ENCODE measurements at regions not wholly inside any gene's neighbourhood (a gene's known extent, or its start where the extent isn't known, plus 50 kb on each side); places are given as distances from the start of the nearest gene placed in this dataset.

GRCh38 chr14:38502239-38502638 is 246.3 kb upstream of the CLEC14A start:
- H3K27me3 ChIP-seq (ENCODE audit: control insufficient read depth, insufficient read depth, low read length), result no peaks in the 10 kb centered on the region
- no peak overlapping the region for H3K9ac ChIP-seq (ENCODE audit: low read length)
- H3K4me3 ChIP-seq (ENCODE audit: low read length), result no peak overlapping the region
- no peak overlapping the region for H3K27ac ChIP-seq (ENCODE audit: low read length)
- H3K4me1 ChIP-seq (ENCODE audit: control insufficient read depth, low read depth, low read length), result no peaks in the 10 kb centered on the region
- H3K36me3 ChIP-seq (ENCODE audit: control insufficient read depth, low read depth, low read length), result no peaks in the 10 kb centered on the region
- no peaks in the 10 kb centered on the region for H3K9me3 ChIP-seq (ENCODE audit: control insufficient read depth, low read depth, low read length)

GRCh38 chr14:38500125-38500524 is 244.2 kb upstream of the CLEC14A start:
- Histone ChIP-seq H3K9ac (ENCODE audit: low read length) (no peak overlapping the region), H3K36me3 (ENCODE audit: control insufficient read depth, low read depth, low read length) (no peaks in the 10 kb centered on the region), H3K4me3 (ENCODE audit: low read length) (no peak overlapping the region), H3K9me3 (ENCODE audit: control insufficient read depth, low read depth, low read length) (no peaks in the 10 kb centered on the region), H3K4me1 (ENCODE audit: control insufficient read depth, low read depth, low read length) (no peaks in the 10 kb centered on the region), H3K27ac (ENCODE audit: low read length) (no peak overlapping the region), H3K27me3 (ENCODE audit: control insufficient read depth, insufficient read depth, low read length) (no peaks in the 10 kb centered on the region)

- no peaks in the 10 kb centered on the region for H3K27me3 ChIP-seq (ENCODE audit: control insufficient read depth, insufficient read depth, low read length)
- H3K4me3 ChIP-seq (ENCODE audit: low read length), result no peak overlapping the region
- no peaks in the 10 kb centered on the region for H3K9me3 ChIP-seq (ENCODE audit: control insufficient read depth, low read depth, low read length)
- no peak overlapping the region for H3K9ac ChIP-seq (ENCODE audit: low read length)
- no peak overlapping the region for H3K27ac ChIP-seq (ENCODE audit: low read length)
- H3K4me1 ChIP-seq (ENCODE audit: control insufficient read depth, low read depth, low read length), result no peaks in the 10 kb centered on the region
- no peaks in the 10 kb centered on the region for H3K36me3 ChIP-seq (ENCODE audit: control insufficient read depth, low read depth, low read length)
Observed at GRCh38 chr14:38496092-38496491, 240.2 kb upstream of the CLEC14A start.

GRCh38 chr14:38490273-38490672 is 234.4 kb upstream of the CLEC14A start:
- Histone ChIP-seq H3K27me3 (ENCODE audit: control insufficient read depth, insufficient read depth, low read length) (no peaks in the 10 kb centered on the region), H3K4me1 (ENCODE audit: control insufficient read depth, low read depth, low read length) (no peaks in the 10 kb centered on the region), H3K9me3 (ENCODE audit: control insufficient read depth, low read depth, low read length) (no peaks in the 10 kb centered on the region), H3K9ac (ENCODE audit: low read length) (no peak overlapping the region), H3K36me3 (ENCODE audit: control insufficient read depth, low read depth, low read length) (no peaks in the 10 kb centered on the region), H3K4me3 (ENCODE audit: low read length) (no peak overlapping the region), H3K27ac (ENCODE audit: low read length) (no peak overlapping the region)

- Histone ChIP-seq H3K27ac (ENCODE audit: low read length) (no peak overlapping the region), H3K9me3 (ENCODE audit: control insufficient read depth, low read depth, low read length) (no peaks in the 10 kb centered on the region), H3K4me1 (ENCODE audit: control insufficient read depth, low read depth, low read length) (no peaks in the 10 kb centered on the region), H3K9ac (ENCODE audit: low read length) (no peak overlapping the region), H3K4me3 (ENCODE audit: low read length) (no peak overlapping the region), H3K27me3 (ENCODE audit: control insufficient read depth, insufficient read depth, low read length) (no peaks in the 10 kb centered on the region), H3K36me3 (ENCODE audit: control insufficient read depth, low read depth, low read length) (no peaks in the 10 kb centered on the region)
Observed at GRCh38 chr14:38485026-38485425, 229.1 kb upstream of the CLEC14A start.

- no peak overlapping the region for H3K27ac ChIP-seq (ENCODE audit: low read length)
- no peak overlapping the region for H3K4me3 ChIP-seq (ENCODE audit: low read length)
- peaks cover 15% of the 10 kb centered on the region for H3K9me3 ChIP-seq (ENCODE audit: control insufficient read depth, low read depth, low read length)
- H3K36me3 ChIP-seq (ENCODE audit: control insufficient read depth, low read depth, low read length), result no peaks in the 10 kb centered on the region
- H3K4me1 ChIP-seq (ENCODE audit: control insufficient read depth, low read depth, low read length), result no peaks in the 10 kb centered on the region
- H3K27me3 ChIP-seq (ENCODE audit: control insufficient read depth, insufficient read depth, low read length), result no peaks in the 10 kb centered on the region
- no peak overlapping the region for H3K9ac ChIP-seq (ENCODE audit: low read length)
Observed at GRCh38 chr14:38481952-38482678, 226.2 kb upstream of the CLEC14A start.

GRCh38 chr14:38469156-38469555 is 213.3 kb upstream of the CLEC14A start:
- H3K27ac ChIP-seq (ENCODE audit: low read length), result no peak overlapping the region
- H3K36me3 ChIP-seq (ENCODE audit: control insufficient read depth, low read depth, low read length), result no peaks in the 10 kb centered on the region
- no peaks in the 10 kb centered on the region for H3K27me3 ChIP-seq (ENCODE audit: control insufficient read depth, insufficient read depth, low read length)
- no peak overlapping the region for H3K9ac ChIP-seq (ENCODE audit: low read length)
- H3K4me1 ChIP-seq (ENCODE audit: control insufficient read depth, low read depth, low read length), result no peaks in the 10 kb centered on the region
- H3K9me3 ChIP-seq (ENCODE audit: control insufficient read depth, low read depth, low read length), result no peaks in the 10 kb centered on the region
- no peak overlapping the region for H3K4me3 ChIP-seq (ENCODE audit: low read length)

GRCh38 chr14:38442208-38442607 is 186.3 kb upstream of the CLEC14A start:
- H3K4me1 ChIP-seq (ENCODE audit: control insufficient read depth, low read depth, low read length), result no peaks in the 10 kb centered on the region
- no peaks in the 10 kb centered on the region for H3K36me3 ChIP-seq (ENCODE audit: control insufficient read depth, low read depth, low read length)
- no peak overlapping the region for H3K27ac ChIP-seq (ENCODE audit: low read length)
- no peak overlapping the region for H3K4me3 ChIP-seq (ENCODE audit: low read length)
- peaks cover 6% of the 10 kb centered on the region for H3K9me3 ChIP-seq (ENCODE audit: control insufficient read depth, low read depth, low read length)
- H3K27me3 ChIP-seq (ENCODE audit: control insufficient read depth, insufficient read depth, low read length), result no peaks in the 10 kb centered on the region
- H3K9ac ChIP-seq (ENCODE audit: low read length), result no peak overlapping the region

- Histone ChIP-seq H3K27ac (ENCODE audit: low read length) (no peak overlapping the region), H3K27me3 (ENCODE audit: control insufficient read depth, insufficient read depth, low read length) (no peaks in the 10 kb centered on the region), H3K9ac (ENCODE audit: low read length) (no peak overlapping the region), H3K4me1 (ENCODE audit: control insufficient read depth, low read depth, low read length) (no peaks in the 10 kb centered on the region), H3K9me3 (ENCODE audit: control insufficient read depth, low read depth, low read length) (no peaks in the 10 kb centered on the region), H3K4me3 (ENCODE audit: low read length) (no peak overlapping the region), H3K36me3 (ENCODE audit: control insufficient read depth, low read depth, low read length) (no peaks in the 10 kb centered on the region)
Observed at GRCh38 chr14:38432186-38432585, 176.3 kb upstream of the CLEC14A start.

- H3K27ac ChIP-seq (ENCODE audit: low read length), result no peak overlapping the region
- no peak overlapping the region for H3K4me3 ChIP-seq (ENCODE audit: low read length)
- no peaks in the 10 kb centered on the region for H3K9me3 ChIP-seq (ENCODE audit: control insufficient read depth, low read depth, low read length)
- H3K27me3 ChIP-seq (ENCODE audit: control insufficient read depth, insufficient read depth, low read length), result no peaks in the 10 kb centered on the region
- H3K4me1 ChIP-seq (ENCODE audit: control insufficient read depth, low read depth, low read length), result no peaks in the 10 kb centered on the region
- no peaks in the 10 kb centered on the region for H3K36me3 ChIP-seq (ENCODE audit: control insufficient read depth, low read depth, low read length)
- H3K9ac ChIP-seq (ENCODE audit: low read length), result no peak overlapping the region
Observed at GRCh38 chr14:38431156-38431555, 175.3 kb upstream of the CLEC14A start.

- H3K9ac ChIP-seq (ENCODE audit: low read length), result no peak overlapping the region
- no peaks in the 10 kb centered on the region for H3K27me3 ChIP-seq (ENCODE audit: control insufficient read depth, insufficient read depth, low read length)
- no peak overlapping the region for H3K27ac ChIP-seq (ENCODE audit: low read length)
- H3K4me3 ChIP-seq (ENCODE audit: low read length), result no peak overlapping the region
- no peaks in the 10 kb centered on the region for H3K9me3 ChIP-seq (ENCODE audit: control insufficient read depth, low read depth, low read length)
- H3K36me3 ChIP-seq (ENCODE audit: control insufficient read depth, low read depth, low read length), result no peaks in the 10 kb centered on the region
- no peaks in the 10 kb centered on the region for H3K4me1 ChIP-seq (ENCODE audit: control insufficient read depth, low read depth, low read length)
Observed at GRCh38 chr14:38430522-38430921, 174.6 kb upstream of the CLEC14A start.

- no peaks in the 10 kb centered on the region for H3K36me3 ChIP-seq (ENCODE audit: control insufficient read depth, low read depth, low read length)
- H3K9ac ChIP-seq (ENCODE audit: low read length), result no peak overlapping the region
- H3K4me1 ChIP-seq (ENCODE audit: control insufficient read depth, low read depth, low read length), result no peaks in the 10 kb centered on the region
- H3K4me3 ChIP-seq (ENCODE audit: low read length), result no peak overlapping the region
- H3K9me3 ChIP-seq (ENCODE audit: control insufficient read depth, low read depth, low read length), result peaks cover 5% of the 10 kb centered on the region
- no peaks in the 10 kb centered on the region for H3K27me3 ChIP-seq (ENCODE audit: control insufficient read depth, insufficient read depth, low read length)
- no peak overlapping the region for H3K27ac ChIP-seq (ENCODE audit: low read length)
Observed at GRCh38 chr14:38425324-38425976, 169.6 kb upstream of the CLEC14A start.
